ENCODE measurements at regions not wholly inside any gene's neighbourhood (a gene's known extent, or its start where the extent isn't known, plus 50 kb on each side); places are given as distances from the start of the nearest gene placed in this dataset.

- no peak for DNase-seq
These were observed 267.4 kb upstream of the RAB6C start for GRCh38 chr2:129711816-129712675.

GRCh38 chr2:129712676-129712985, 266.8 kb upstream of the RAB6C start:
- DNase-seq = no peak

GRCh38 chr2:129713337-129713736, 266.1 kb upstream of the RAB6C start:
- no peak for DNase-seq

GRCh38 chr2:129716781-129717559, 262.5 kb upstream of the RAB6C start:
- DNase-seq = no peak

GRCh38 chr2:129717560-129718130, 261.8 kb upstream of the RAB6C start:
- DNase-seq = no peak

- DNase-seq = no peak
These were observed 260.1 kb upstream of the RAB6C start for GRCh38 chr2:129719335-129719734.

- no peak for DNase-seq
These were observed 259.1 kb upstream of the RAB6C start for GRCh38 chr2:129720360-129720759.

- DNase-seq = no peak
These were observed 258.7 kb upstream of the RAB6C start for GRCh38 chr2:129720761-129721160.

- no peak for DNase-seq
These were observed 258.2 kb upstream of the RAB6C start for GRCh38 chr2:129721236-129721635.

GRCh38 chr2:129721846-129722245, 257.6 kb upstream of the RAB6C start:
- DNase-seq = no peak

- DNase-seq = no peak
These were observed 257.0 kb upstream of the RAB6C start for GRCh38 chr2:129722306-129723019.

- DNase-seq = no peak
These were observed 256.0 kb upstream of the RAB6C start for GRCh38 chr2:129723277-129724020.

GRCh38 chr2:129724021-129724757, 255.3 kb upstream of the RAB6C start:
- no peak for DNase-seq

- DNase-seq = no peak
These were observed 253.2 kb upstream of the RAB6C start for GRCh38 chr2:129726216-129726615.

- DNase-seq = no peak
These were observed 252.2 kb upstream of the RAB6C start for GRCh38 chr2:129727286-129727685.

- no peak for DNase-seq
These were observed 251.2 kb upstream of the RAB6C start for GRCh38 chr2:129728035-129728972.

GRCh38 chr2:129729011-129729410, 250.5 kb upstream of the RAB6C start:
- no peak for DNase-seq

- DNase-seq = no peak
These were observed 249.8 kb upstream of the RAB6C start for GRCh38 chr2:129729646-129730045.

- no peak for DNase-seq
These were observed 248.5 kb upstream of the RAB6C start for GRCh38 chr2:129730979-129731378.

- DNase-seq = no peak
These were observed 247.4 kb upstream of the RAB6C start for GRCh38 chr2:129731907-129732629.

Measured in stimulated activated CD8-positive, alpha-beta memory T cell treated with anti-CD3 and anti-CD28 coated beads, Interleukin-4, amount 100 ng/mL, for 48 hours (primary cell).